RWPE1 (cell line): ENCODE measurements at regions not wholly inside any gene's neighbourhood (a gene's known extent, or its start where the extent isn't known, plus 50 kb on each side); places are given as distances from the start of the nearest gene placed in this dataset.

Source experiments
- CTCF ChIA-PET: fragments of 350-600 bp; sonication (Branson Sonifier 250); formaldehyde crosslinking; extraction: SDS; loops from one replicate; lab custom pipeline; 2021; lab: Yijun Ruan, JAX
- POLR2A ChIA-PET: fragments of 400-600 bp; formaldehyde crosslinking; extraction: SDS; loops from one replicate; lab custom pipeline; 2020; ENCODE audit warnings: antibody characterized with exemption; ENCODE audit not compliant: low non-redundant PET; lab: Yijun Ruan, JAX
- DNase-seq: peaks from one replicate; pipeline ENCODE4 v3.0.0; 2012; ENCODE audit warnings: low spot score
- H3K27ac ChIP-seq: fragments of 450-650 bp; 2 replicates; pipeline ENCODE4 v1.5.1; 2017
- TF ChIP-seq, protein P1 (sequence below): fragments of 450-650 bp; conservative IDR thresholded peaks from 2 replicates; pipeline ENCODE4 v1.5.1; 2017; ENCODE audit warnings: low read depth, mild to moderate bottlenecking

DNA sequence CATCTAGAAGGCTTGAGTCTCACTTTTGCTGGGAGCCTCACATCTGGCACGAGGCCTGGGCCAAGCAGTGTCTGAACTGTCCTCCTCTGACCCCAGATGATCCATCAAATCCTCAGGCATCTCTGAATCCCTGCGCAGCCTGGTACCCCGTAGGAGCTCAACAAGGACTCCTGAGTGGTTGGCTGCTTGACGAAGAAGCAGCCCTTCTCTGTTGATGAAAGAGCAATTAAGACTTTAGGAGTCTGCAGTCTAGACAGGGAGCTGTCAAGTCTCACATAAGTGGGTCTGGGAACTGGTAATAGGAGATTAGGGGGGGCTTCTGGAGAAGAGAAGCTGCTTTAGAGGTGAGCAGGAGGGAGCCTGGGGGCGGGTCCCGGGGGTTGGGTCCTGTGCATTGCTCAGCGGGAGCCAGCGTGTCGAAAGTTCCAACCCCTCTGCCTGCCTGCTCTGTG is 326.0 kb downstream of the RPS24 start:
- ChIA-PET CTCF (interaction anchor here (0.6 to 0.7 kb wide), 2 partner anchors 336 to 857 kb away, joined by 3 to 4 read pairs; no protein-coding TSS in a partner anchor), POLR2A (no interaction called here)
- H3K27ac ChIP-seq, result no peak overlapping the region
- TF ChIP-seq, protein P1, sequence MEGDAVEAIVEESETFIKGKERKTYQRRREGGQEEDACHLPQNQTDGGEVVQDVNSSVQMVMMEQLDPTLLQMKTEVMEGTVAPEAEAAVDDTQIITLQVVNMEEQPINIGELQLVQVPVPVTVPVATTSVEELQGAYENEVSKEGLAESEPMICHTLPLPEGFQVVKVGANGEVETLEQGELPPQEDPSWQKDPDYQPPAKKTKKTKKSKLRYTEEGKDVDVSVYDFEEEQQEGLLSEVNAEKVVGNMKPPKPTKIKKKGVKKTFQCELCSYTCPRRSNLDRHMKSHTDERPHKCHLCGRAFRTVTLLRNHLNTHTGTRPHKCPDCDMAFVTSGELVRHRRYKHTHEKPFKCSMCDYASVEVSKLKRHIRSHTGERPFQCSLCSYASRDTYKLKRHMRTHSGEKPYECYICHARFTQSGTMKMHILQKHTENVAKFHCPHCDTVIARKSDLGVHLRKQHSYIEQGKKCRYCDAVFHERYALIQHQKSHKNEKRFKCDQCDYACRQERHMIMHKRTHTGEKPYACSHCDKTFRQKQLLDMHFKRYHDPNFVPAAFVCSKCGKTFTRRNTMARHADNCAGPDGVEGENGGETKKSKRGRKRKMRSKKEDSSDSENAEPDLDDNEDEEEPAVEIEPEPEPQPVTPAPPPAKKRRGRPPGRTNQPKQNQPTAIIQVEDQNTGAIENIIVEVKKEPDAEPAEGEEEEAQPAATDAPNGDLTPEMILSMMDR, result no peak
- DNase-seq, result no peak

DNA sequence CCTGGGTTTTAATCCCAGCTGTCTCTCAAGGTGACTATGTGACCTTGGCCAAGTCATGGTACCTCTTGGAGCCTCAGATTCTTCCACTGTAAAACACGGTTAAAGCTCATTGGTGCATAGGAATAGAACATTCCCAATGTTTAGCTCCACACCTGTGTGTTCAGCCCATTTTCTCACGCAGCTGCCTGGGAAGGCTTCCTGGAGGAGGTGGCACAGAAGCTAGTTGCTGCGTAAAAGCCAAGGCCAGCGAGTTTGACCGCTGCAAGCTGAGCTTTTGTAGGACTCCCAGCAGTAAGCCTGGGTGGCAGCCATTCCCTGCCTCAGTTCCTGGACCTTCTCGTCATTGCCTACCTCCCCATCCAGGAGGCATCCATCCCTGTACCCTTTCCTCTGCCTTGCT is 326.6 kb downstream of the RPS24 start:
- ChIA-PET POLR2A (no interaction called here), CTCF (interaction anchor here (0.9 kb wide), 1 partner anchor 374 kb away, joined by 3 read pairs; no protein-coding TSS in a partner anchor)
- H3K27ac ChIP-seq, result no peak overlapping the region
- no peak for DNase-seq
- TF ChIP-seq, protein P1, result no peak

DNA sequence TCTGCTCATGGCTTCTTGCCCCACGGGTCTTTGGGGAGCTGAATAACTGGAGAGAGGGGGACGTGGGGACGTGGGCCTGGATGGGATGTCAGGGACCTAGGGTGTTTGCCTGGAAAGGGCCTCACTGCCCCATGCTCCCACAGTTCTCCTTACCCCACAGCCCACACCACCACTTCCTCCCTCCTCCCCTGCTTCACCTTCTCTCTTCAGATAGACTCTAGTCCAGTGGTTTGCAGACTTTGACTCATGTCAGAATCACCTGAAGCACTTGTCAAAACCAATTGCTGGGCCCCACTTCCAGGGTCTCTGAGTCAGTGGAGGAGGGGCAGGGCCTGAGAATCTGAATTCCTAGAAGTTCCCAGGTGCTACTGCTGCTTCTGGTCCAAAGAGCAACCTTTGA is 327.4 kb downstream of the RPS24 start:
- POLR2A ChIA-PET, result no interaction called here
- DNase-seq, result no peak
- no peak overlapping the region for H3K27ac ChIP-seq
- TF ChIP-seq, protein P1, result no peak
- CTCF ChIA-PET, result no interaction called here

DNA sequence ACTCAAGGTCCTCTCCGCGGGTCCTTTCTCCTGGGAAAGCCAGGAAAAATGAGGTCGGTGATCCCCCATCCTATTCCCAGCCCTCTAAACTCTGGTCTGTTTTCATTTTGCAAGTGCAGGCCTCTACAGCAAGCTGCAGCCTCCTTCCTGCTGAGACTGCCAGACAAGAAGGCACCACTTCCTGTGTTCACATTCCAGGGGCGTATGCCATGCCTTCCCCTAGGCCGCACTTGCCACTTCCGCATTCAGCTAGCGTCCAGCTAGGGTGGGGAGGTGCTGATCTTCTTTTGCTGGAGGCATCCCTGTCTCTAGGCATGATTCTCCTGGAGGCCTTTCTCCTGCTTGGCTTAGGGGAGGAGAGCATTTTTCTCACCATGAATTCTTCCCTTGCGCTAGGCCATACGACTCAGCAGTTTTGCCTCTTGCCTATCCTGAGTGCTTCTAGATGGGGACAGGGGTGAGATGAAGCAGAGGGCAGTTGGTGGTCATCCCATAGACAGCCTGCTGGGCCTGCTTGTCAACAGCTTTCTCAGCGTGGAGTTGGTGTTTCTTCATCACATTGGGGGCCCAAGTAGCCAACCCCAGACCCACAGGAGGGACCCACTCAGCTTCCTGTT is 328.9 kb downstream of the RPS24 start:
- CTCF ChIA-PET, result no interaction called here
- POLR2A ChIA-PET, result no interaction called here
- H3K27ac ChIP-seq, result no peak overlapping the region
- TF ChIP-seq, protein P1, result no peak
- no peak for DNase-seq

DNA sequence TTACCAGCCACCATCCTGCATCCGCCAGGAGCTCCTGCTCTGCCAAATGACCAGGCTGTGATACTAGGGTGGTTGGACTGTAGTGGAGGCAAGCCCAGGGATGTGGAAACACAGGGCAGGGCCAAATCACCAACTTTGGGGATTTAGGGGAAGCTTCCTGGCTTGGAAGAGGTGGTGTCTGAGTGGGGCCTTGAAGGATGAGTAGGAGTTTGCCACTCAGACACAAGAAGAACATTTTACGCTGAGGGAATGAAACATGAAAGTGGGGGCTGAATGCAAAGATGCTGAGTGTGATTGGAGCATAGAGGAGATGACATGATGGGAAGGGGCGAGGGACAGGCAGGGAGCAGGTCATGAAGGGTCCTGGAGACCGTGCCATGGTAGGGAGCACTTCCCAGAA is 329.5 kb downstream of the RPS24 start:
- DNase-seq, result no peak
- ChIA-PET CTCF (no interaction called here), POLR2A (no interaction called here)
- H3K27ac ChIP-seq, result no peak overlapping the region
- TF ChIP-seq, protein P1, result no peak

DNA sequence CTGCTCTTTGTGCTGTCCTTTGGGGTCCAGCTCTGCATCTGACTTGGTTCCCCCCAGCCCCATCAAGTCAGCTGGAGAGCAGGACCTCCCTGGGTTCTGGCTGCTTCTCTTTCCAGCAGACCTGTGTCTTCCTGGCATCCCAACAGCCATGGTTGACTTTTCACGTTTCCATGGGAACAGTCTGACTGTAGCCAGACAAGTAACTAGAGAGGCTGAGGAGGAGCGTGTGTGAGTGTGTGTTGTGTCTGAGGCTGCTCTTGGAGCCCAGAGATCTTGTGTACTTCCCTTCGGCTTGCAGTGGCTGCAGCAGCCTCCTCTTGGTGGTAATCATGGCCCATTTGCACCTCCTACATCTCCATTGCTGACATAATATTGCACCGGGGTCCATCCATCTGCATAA is 332.0 kb downstream of the RPS24 start:
- no peak overlapping the region for H3K27ac ChIP-seq

More for the DNA sequence above, 332.0 kb downstream of the RPS24 start:
- DNase-seq, result no peak
- POLR2A ChIA-PET, result no interaction called here
- TF ChIP-seq, protein P1, result no peak
- CTCF ChIA-PET, result interaction anchor here (0.6 to 1.3 kb wide), 2 partner anchors 31 to 83 kb away, joined by 3 read pairs; no protein-coding TSS in a partner anchor
